Stimulated activated CD4-positive, alpha-beta T cell treated with anti-CD3 and anti-CD28 coated beads, Interleukin-15, amount 100 ng/mL, for 48 hours (primary cell): ENCODE measurements at regions not wholly inside any gene's neighbourhood (a gene's known extent, or its start where the extent isn't known, plus 50 kb on each side); places are given as distances from the start of the nearest gene placed in this dataset.

ENCODE experiments used
- DNase-seq, 2 donors: peaks; one replicate each; pipeline ENCODE4 v3.0.0-alpha.2; 2020; ENCODE audit warnings: low read depth in 2 of 2

DNA sequence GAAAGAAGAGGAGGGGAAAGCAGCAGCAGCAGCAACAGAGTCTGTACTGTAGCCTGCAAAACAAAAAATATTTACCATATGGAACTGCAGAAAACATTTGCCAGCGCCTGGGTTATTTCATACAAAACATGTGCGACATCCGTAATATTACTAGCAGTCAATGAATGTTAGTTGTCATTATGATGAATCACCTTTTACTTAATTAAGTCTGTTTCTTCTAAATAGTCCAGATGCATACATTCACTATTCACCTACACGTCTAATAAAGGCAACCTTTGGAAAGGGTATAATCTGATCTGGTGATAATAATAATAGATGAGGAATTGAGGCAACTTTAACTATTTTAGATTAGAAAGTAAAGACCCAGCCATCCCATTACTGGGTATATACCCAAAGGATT is 426.3 kb upstream of the ST6GAL2 start:
- DNase-seq, result no peak

DNA sequence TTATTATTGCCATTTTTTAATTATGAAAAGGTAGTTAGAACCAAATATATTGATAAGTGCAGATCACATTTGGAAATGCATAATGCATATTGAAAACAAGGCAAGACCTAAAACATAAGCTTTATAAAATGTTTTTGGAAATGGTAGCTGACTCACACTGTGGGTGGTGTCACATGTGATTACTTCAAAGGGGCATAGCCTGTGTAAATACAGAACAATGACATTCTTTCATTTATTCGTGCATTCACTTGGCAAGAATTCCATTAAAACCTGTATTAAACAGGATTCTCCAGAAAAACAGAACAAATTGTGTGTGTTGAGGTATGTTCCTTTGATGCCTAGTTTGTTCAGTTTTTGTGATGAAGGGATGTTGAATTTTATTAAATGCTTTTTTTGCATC is 427.3 kb upstream of the ST6GAL2 start:
- DNase-seq, result no peak

DNA sequence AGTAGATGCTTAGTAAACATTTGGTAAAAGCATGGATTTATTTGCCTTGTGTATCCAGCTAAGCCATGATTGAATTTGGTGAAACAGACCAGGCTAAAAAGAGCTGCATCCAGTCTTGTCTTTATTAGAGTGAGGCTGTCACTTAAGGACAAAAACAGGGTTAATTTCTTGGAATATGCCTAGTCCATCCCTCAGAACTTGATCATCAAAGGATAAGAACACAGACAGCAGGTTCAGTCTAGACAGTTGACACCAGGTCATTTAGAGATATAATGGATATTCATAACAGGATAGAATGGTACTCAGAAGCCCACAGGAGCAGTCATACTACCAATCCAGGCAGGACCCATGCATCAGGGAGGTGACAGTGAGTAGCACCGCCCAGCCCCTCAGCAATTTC is 434.9 kb upstream of the ST6GAL2 start:
- DNase-seq, result no peak

DNA sequence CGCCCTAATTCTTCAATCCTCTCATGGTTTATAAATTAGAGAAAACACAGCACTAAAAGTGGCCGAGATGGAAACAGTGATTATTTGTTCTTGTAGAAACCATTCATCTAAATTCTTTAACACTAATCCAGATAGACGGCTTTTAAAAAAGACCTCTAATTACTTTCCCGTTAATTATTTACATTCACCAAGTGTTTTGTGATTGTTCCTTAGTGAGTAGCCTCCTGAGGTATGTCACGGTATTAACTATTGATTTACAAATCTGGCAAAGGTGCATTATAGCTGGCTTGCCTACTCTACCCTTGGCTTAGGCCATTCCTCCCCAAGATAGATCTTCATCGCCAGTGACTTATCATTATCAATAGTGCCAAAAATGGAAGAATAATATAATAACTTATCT is 436.4 kb upstream of the ST6GAL2 start:
- DNase-seq, result no peak

DNA sequence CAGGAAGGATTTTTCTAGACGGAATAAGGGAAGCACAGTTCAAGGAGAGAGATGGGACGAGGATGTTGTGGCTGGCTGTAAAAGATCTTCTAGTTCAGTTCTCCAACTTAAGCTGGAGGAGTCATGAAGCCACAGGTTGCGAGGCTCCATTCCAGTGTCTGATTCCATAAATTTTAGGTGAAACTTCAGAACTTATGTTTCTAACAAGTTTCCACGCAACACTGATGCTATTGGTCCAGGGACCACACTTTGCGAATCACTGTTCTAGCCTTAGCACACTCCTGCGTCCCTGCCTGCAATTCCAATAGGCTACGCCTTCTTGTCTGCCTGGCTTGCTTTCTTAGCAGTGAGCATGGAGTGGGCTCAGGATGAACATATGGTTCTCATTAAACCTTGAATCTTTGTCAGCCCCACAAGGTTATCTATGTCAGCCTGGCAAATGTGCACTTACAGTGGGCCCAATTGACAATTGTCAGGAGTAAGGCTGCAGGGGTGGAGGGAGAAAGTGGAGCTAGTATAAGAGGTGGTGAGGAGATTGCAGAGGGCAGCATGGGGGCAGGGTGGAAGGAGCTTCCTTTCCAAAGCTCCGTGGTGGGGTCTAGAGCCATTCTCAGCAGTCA is 438.1 kb upstream of the ST6GAL2 start:
- DNase-seq, result no peak

DNA sequence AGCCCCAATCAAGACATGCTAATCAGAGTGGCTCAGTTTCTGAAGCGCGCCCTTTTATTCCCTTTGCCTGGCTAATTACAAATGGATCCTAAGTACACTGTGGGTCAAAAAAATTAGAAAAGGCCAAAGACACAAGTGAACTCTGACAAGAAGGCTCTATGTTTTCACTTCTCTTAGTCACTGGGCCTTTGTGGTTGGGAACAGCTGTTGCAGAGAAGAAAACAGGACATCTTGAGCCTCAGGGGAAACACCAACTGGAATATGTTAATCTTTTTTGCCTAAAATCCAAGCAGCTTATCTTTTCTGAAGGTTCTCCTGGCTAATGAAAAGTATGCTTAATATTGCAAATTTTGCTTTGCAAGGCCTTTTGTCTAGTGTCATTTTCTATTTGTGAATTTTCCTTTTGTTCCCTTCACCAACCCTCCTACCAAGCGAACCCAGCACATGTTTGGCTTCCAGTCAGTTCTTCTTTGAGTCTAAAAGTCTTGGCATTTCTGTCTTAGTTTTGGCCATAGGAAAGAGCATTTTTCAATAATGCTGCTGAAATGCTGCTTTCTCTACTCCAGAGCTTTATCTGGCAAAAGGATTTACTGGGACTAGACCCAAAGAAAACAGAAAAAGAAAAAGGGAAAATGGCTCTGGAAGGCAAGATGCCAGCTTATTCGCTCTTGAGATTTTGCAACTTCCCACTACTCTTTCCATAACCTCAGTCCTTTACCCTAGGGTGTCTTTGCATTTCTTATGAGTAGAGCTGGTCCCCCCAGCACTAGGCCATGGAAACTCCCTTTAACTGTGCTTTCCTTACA is 440.2 kb upstream of the ST6GAL2 start:
- no peak for DNase-seq

DNA sequence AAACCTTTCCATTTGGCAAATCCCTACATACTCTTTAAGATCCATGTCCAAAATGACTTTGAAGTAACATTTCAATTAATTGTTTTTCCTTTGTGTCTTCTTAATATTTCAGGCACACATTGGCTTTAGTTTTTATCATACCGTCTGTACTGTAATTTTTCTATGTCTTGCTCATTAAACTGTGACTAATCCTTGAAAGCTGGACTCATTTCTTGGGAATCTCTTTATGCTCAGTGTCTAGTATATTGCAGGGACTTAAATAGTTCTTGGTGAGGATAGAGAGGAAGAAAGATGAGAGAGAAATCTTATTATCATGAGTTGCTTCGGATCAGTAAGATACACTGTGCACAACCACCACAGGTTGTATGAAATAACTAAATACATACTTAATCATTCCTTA is 448.3 kb upstream of the ST6GAL2 start:
- DNase-seq, result no peak

DNA sequence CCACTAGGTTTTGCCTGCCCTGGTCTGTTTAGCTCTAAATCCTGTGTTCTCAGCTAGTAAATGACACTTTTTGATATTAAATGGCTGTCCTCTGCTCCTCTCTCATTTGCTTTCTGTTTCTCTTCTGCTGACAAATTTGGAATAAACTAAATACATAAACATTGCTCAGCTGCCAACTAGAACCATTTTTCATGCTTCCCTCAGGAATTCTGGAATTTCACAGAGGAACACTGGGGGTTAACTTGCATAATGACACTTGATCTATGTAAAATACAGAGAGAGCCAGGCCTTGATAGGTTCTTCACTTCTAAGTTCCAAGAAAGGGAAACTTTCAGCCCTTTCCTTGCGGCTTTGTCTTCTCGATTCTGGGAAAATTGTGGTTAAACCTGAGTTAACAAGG is 450.6 kb upstream of the ST6GAL2 start:
- DNase-seq, result no peak

DNA sequence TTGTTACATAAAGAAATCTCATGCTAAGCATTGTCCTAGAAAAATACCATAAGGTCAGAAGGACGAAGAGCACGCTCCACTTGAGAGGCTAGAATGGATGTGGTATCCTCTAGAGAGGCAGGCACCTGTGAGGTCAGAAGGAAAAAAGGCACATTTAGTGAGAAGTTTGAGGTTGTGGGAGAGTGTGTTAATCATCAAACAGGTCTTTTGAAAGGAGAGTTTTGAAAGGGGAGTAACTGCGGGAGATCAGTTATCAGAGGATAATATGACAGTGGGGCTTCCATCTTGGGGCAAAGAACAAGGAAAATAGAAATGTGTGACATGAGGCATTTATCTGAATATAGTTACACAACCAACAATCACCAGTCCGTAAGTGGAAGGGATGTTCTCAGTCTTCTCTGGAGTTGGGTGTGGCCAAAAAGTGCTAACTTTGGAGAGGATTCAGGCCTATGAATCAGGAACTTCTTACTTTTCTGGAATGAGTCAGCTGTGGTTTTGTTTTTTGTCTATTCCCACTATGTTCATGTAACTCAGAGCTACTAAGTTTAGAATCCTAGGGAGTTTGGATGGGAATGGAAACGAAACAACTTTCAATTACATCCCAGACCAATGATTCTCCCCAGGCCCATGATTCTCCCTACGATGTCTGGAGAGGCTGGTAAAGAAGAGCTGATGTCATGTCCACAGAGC is 451.4 kb upstream of the ST6GAL2 start:
- DNase-seq, result no peak

DNA sequence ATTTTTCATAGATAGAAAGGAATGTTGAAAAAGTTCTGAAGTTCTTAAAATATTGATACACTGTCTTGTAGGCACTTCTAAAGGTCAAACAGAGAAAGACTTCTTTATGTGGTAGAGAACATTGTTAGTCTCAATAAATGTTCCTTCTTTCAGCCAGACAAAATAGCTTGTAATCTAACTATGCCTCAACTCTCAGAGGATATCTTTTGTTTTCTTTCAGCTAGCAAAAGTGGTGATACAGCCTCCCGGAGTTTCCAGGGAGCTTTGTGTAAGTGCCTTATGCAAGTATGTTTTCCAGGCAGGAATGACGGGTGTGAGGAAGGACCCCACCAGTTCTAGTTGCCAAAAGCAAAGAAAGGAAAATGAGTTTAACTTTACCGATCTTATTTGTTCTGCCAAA is 452.1 kb upstream of the ST6GAL2 start:
- no peak for DNase-seq

DNA sequence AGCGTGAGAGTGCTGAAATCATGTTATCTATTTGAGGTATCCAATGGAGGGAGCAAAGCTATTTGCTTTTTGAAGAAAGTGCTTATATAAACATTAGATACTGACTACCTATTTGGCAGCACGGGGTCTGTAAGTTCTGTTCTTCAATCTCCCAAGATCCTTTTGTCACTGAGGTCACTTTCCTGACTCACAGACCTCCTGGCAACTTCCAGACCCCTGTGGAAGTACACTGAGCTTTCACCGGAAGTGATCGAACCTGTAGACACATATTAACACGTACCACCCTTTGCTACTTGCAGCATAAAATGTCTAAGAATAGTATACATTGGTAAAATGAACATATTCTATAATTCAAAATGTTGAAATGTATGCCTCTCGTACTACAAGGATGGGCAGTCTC is 452.6 kb upstream of the ST6GAL2 start:
- DNase-seq, result no peak

DNA sequence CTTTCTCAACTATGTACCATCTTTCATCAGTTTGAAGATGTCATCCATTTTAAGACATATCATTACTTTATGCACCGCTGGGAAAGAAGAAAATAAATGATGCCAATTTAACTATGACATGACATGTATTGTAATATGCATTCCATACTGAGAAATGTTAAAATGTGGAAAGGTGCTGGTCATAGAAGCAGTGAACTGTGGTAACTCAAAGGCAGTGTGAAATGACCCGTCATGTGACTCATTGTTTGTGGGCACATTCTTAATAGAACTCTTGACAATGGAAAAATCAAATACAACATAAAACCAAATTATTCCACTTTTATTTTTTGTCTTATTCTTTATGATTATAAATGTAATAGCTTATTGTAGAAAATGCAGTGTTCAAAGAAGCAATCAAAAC is 455.0 kb upstream of the ST6GAL2 start:
- no peak for DNase-seq

DNA sequence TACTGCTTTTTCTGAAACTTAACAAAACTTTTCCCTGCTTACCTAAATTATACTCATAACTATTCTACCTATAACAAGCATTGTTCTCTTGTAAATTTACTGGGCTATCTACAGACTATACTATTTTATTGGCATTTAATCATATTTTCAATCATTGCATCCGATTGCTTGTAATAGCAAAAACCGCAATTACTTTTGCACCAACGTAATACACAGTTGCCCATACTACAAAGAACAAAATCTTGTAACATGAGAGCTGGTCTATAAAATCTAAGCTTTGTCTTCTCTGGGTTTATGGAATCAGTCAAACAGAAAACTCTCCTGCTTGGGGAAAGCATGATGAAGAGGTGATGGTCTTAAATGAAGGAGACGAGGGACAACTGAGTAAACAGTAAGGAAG is 463.4 kb upstream of the ST6GAL2 start:
- DNase-seq, result no peak

DNA sequence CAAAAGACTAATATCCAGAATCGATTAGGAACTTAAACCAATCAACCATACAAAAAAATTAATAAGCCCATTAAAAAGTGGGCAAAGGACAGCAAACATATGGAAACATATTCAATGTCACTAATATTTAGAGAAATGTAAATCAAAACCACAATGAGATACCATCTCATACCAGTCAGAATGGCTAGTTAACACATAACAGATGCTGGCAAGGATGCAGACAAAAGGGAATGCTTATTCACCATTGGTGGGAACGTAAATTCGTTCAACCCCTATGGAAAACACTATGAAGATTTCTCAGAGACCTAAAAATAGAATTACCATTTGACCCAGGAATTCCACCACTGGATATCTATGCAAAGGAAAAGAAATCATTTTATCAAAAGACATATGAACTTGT is 468.2 kb upstream of the ST6GAL2 start:
- no peak for DNase-seq

DNA sequence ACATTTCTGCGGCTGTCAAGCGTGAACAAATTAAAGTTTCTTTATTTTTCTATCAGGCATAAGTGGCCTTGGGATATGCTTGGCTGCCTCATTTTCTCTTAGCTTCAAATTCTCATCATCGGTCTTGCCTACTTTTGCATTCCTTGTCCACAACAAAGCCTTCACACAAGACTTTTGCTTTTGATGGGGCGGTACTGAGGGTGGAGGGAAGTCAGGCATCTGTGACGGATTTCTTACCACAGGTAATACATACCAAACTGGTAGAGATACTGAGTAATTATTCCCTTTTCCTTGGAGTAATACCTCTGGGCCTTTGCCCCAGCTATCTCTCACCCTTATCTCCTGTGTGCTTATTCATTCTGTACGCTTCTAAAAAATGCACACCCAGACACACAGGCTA is 468.3 kb upstream of the RGPD4 start:
- no peak for DNase-seq

DNA sequence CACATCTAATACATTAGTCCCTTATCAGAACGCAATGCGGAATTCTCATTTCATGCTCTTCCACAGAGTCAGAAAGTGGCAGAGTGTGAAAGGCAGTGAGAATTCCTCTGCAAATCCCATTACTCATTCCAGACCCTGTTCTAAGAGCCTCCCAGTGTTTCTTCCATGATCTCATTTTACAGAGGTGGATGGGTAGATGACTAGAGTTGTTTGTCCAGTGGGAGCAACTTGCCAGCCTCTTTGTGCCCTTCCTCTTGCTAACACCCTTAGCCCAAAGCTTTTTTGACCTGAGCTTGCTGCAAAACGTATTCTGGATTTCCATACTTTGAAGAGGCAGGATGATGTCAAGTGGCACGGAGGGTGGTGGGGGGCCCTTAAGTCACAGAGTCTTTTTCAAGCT is 467.7 kb upstream of the RGPD4 start:
- DNase-seq, result no peak

DNA sequence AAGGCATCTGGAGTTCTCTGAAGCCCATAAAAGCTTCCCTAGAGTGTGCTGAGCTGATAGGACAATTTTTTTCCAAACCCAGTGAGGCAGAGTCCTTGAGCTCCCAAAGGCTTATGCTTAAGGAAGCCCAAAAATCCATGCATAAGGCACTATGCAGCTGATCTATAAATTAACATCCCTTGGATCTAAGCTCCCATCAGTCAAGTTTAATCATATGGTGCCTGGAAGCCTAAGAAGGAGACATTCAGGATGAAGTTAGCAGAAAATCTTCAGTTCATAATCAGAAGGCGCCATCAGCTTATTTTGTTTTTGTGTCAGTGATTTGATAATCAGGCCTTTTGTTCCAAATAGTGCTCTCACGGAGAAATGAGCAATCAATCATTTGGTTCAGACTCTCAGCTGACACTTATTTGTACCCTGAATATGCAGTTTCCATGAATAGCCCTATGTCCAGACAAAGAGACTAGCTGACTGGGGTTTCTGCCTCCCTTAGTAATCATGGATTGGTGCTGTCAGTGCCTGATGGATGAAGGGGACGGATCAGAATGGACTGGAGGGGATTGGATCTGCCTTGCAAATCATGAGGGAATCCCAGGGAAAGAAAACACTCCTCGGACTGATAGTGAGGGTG is 464.8 kb upstream of the RGPD4 start:
- no peak for DNase-seq

DNA sequence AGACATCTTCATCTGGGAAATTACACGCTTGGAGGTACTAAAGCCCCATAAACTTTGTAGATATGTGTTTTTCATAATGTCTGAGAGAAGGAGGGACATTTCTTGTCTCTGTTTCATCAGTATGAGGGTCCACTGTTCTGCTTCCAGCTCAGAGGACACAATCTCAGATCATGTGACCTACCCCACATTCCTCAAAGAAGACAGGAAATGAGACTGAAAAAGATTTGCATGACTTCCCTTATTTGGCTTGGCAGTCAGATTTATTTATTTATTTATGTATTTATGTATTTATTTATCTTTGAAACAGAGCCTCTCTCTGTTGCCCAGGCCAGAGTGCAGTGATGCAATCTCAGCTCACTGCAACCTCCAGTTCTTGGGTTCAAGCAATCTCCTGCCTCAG is 463.7 kb upstream of the RGPD4 start:
- DNase-seq, result no peak

DNA sequence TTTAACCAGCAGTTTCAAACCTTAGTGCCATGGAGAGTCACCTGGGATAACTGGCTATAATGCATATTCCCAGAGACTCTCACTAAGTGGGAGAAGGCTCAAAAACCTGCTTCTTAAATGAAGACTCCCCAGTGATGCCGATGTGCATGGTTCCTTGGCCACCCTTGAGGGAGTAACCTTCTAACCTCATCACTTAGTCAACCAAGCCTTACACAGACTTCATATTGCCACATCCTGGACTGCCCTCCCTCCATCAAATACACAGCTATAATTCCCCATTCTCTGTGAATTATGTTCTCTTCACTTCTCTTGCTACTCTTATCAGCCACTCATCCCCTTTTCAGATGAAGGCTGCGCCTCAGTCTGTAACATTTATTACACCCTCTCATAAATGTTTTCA is 462.9 kb upstream of the RGPD4 start:
- DNase-seq, result no peak

DNA sequence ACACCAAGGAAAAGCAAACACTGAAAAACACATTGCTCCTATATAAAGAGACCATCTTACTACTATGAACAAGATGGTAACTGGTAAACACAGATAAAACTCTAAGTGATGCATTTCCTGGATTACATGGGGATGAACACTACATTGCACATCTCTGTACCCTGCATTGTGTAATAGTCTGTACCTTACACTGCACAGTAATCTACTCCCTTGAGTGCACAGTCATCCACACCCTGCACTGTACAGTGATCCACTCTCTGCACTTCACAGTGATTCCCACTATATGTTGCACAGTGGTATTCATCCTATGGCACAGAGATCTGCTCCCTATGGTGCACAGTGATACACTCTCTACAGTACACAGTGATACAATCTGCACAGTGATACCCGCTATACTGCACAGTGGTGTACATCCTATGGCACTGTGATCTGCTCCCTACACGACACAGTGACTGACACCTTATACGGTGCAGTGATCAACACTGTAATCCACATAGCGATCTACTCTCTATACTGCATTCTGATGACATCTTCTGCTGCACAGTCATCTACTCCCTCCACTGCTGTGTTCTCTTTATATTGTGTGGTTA is 462.2 kb upstream of the RGPD4 start:
- no peak for DNase-seq

DNA sequence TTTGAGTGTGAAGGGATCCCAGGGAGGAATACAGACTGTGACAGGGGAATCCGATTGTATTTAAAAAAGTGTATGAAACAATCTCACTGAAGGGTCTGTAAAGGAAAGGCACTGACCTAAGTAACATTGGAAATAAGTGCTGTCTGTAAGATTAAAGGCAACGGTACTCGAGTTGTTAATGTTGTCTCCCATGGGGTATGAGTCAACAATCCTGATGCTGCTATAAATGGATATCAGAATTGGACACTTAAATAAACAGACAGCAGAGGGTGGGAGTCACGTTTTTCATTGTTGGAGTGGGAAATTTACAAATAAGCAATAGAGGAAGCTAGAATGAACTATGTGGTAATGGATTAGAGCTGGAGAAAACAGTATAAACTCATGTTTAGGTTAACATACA is 452.4 kb upstream of the RGPD4 start:
- no peak for DNase-seq

DNA sequence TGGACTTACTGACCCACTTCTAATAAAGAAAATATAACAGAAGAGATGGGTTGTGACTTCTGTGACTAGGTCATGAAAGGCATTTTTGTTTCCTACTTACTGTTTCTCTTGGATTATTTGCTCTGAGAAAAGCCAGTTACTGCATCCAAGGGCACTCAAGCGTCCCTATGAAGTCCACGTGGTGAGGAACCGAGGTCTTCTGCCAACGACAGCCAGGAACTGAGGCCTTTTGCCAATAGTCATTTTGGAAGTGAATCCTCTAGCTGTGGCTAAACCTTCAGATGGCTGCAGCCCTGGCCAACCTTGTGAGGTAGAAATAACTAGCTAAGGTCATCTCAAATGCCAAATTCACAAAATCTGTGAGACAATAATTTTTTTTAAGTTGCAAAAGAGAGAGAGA is 449.8 kb upstream of the RGPD4 start:
- DNase-seq, result no peak
